C4-2B (cell line): ENCODE measurements at regions not wholly inside any gene's neighbourhood (a gene's known extent, or its start where the extent isn't known, plus 50 kb on each side); places are given as distances from the start of the nearest gene placed in this dataset.

Source experiments
- H3K27ac ChIP-seq: fragments of 450-650 bp; 2 replicates; pipeline ENCODE4 v1.5.1; 2017
- ZFX ChIP-seq: fragments of 450-650 bp; IDR thresholded peaks from 2 replicates; pipeline ENCODE4 v1.6.1; 2017
- TF ChIP-seq, protein P1 (sequence below): fragments of 450-650 bp; conservative IDR thresholded peaks from 2 replicates; pipeline ENCODE4 v1.5.1; 2017; ENCODE audit warnings: mild to moderate bottlenecking

DNA sequence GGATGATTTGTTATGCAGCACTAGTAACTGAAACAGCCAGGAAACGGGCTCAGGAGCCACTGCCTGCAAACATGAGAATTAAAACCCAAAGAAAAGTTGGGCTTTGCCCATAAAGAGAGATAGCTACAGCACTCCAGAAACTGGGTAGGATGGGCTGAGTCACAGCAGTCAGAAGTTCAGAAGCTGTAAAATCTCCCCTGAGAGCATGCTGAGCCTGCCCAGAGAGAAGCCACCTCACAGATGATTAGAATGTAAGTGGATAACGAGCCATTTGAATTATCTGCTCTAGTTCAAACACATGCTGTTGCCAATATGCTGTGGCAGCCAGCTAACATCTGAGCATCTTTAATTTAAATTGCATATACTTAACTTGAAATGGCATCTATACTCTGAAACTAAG is 388.1 kb upstream of the ACVR2A start:
- no peak overlapping the region for H3K27ac ChIP-seq
- TF ChIP-seq, protein P1, sequence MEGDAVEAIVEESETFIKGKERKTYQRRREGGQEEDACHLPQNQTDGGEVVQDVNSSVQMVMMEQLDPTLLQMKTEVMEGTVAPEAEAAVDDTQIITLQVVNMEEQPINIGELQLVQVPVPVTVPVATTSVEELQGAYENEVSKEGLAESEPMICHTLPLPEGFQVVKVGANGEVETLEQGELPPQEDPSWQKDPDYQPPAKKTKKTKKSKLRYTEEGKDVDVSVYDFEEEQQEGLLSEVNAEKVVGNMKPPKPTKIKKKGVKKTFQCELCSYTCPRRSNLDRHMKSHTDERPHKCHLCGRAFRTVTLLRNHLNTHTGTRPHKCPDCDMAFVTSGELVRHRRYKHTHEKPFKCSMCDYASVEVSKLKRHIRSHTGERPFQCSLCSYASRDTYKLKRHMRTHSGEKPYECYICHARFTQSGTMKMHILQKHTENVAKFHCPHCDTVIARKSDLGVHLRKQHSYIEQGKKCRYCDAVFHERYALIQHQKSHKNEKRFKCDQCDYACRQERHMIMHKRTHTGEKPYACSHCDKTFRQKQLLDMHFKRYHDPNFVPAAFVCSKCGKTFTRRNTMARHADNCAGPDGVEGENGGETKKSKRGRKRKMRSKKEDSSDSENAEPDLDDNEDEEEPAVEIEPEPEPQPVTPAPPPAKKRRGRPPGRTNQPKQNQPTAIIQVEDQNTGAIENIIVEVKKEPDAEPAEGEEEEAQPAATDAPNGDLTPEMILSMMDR, result no peak
- no peak for TF ChIP-seq ZFX

DNA sequence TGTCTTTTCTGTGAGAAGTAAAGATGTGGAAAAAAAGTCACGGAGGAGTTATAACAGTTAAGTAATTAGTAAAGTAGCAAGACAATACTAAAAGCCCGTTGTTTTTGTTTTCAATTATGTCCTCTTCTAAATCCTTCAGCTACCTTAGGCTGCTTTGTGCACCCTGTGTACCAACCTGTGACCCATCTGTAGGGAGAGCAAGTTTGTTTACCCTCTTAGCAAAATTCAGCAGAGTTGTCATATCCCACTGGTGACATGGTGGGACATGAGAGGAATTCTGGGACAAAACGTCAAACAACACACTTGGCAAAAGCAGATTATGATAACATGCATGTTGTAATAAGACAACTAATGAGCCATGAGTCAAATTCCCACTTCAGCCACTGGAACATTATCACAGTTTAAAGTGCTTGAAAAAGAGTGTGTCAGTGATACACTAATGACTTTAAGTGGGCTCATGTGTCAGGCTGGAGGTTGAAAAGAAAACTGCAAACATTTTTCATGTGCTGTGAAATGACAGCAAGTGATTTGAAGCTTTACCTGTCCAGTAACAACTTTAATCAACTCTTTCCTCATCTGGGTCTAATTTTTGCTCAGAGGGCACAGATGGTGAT is 392.8 kb upstream of the ACVR2A start:
- TF ChIP-seq ZFX, result no peak
- TF ChIP-seq, protein P1, result peak; percentile 22
- no peak overlapping the region for H3K27ac ChIP-seq

GRCh38 chr2:147450661-147451510 is 393.9 kb upstream of the ACVR2A start:
- TF ChIP-seq, protein P1, result no peak
- TF ChIP-seq ZFX, result no peak
- no peak overlapping the region for H3K27ac ChIP-seq

DNA sequence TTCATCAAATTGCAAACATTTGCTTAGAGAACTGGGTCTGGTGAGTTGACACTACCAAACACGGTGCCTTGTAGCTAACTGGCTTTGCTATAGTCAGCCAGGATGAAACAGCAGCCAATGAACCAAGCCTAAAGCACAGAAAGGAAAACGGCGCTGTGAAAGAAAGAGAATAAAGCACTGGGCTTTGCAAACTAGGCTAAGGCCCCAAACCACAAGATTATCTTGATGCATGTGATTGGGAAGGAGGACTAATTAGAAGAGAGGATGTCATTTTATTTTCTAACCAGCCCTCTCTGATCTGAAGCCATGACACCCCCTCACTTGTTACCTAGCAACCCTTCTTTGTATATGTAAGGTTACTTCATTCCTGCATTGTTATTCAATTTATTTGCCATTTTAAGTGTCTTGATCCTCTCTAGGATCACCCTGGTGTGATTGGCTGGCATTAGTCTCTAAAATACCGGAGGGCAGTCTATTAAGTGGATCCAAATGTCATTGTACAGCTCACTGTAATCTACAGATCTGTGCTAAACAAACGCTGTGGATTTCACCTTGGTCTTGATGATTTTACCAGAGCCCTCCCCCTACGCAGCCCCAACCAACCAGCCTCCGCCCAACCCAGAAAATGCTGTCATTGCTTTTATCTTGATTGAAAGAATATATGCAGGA is 395.4 kb upstream of the ACVR2A start:
- TF ChIP-seq, protein P1, result no peak
- no peak for TF ChIP-seq ZFX
- H3K27ac ChIP-seq, result no peak overlapping the region

DNA sequence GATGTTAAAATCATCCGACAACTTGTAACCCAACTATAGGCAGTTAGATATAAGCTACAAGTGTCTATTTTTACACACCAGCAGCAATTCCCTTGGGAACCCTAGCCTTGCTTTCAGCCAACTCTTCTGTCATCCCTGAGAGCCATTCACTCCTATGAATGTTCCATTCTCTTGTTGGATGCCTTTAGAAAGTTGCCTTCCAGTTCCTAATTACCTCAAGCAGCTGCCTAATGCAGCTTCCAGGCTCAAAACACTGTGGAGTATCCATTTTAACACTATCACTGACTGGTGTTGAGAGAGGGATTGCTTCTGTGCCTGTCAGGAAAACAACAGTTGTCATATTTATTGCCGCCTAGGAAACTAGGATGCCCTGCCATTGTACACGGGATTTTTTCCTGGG is 402.0 kb upstream of the ACVR2A start:
- no peak for TF ChIP-seq ZFX
- TF ChIP-seq, protein P1, result no peak

DNA sequence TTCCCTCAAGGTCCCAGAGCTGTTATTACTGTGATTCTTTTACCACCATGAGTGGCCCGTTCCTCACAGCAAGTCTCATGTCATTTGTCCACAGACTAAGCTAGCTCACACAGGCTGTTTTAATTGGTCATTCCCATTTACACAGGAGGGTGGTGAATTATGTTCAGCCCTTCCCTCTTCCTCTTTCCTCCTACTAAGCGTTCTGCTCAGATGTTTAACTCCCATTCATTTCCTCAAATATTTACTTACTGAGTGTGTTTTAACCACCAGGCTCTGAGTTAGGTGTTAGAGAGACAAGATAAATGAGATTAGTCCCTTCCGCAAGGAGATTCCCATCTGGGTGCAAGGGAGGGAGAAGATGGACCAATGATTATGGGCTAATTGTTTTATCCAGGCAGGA is 403.6 kb upstream of the ACVR2A start:
- H3K27ac ChIP-seq, result no peak overlapping the region
- TF ChIP-seq, protein P1, result no peak
- no peak for TF ChIP-seq ZFX

More for the DNA sequence above, 402.0 kb upstream of the ACVR2A start:
- no peak overlapping the region for H3K27ac ChIP-seq

DNA sequence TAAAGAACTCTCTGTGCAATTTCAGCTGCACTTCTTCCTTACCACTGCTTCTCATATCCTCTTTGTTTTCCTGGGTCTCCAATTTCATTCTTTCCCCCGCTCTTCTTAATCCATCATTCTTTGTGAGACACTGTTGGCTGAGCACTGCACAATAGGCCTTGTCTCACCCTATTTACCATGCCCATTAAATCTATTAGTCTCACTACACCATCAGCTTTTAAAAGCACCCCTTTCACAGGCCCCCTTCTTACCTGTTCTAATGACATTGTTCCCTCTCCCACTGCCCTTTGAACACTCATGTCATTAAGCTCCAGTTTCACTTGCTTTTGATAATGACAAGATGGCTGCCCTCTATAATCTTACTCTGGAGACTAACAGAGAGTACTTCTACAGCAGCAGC is 404.1 kb upstream of the ACVR2A start:
- TF ChIP-seq ZFX, result no peak
- TF ChIP-seq, protein P1, result no peak
- no peak overlapping the region for H3K27ac ChIP-seq
